HTR-8/SVneo (cell line): ENCODE measurements at regions not wholly inside any gene's neighbourhood (a gene's known extent, or its start where the extent isn't known, plus 50 kb on each side); places are given as distances from the start of the nearest gene placed in this dataset.

Experiments used
- DNase-seq: peaks from one replicate; pipeline ENCODE4 v3.0.0; 2011; ENCODE audit warnings: low spot score, mixed read lengths; ENCODE audit not compliant: insufficient read length
- FAIRE-seq: peaks from 2 replicates; lab custom pipeline; 2011; peaks lifted over from hg19 to GRCh38; lab: Jason Lieb, UNC

DNA sequence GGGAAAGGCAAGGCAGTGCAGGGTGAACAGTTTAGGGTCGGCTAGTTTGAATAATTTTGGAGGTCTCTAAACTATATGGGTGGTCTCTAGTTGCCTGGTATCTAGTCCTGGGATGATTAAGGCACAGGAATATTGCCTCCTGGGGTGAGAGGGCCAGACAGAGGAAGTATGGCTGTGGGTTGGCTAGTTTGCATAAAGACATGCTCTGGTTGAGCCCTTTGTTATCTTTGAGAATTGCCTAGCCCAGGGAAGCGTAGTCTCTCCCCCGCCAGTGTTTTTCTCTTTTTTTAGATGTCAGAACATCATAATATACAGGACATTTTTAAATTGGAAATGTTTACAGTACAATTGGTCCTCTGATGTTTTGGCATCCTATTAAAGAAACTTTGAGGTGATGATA, 163.5 kb downstream of the PWWP3B start:
- FAIRE-seq (no peak), DNase-seq (no peak)

DNA sequence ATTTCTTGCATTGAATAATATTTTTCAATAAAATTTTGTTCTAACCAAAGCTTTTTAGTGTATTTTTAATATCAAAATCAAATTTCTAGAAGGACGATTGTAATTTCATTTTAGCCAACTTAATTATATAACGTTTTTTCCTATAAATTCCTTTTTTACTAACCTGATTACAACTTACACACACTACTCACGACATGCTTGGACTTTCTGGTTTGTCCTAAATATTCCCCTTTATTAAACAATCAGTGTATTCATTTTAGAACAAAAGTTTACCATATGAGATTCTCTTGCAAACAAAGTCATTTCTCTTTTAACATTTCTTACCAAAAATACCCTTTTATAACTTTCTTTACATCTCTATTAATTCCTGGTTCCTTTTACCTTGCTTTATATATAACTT, 173.7 kb downstream of the PWWP3B start:
- FAIRE-seq (no peak), DNase-seq (no peak)

DNA sequence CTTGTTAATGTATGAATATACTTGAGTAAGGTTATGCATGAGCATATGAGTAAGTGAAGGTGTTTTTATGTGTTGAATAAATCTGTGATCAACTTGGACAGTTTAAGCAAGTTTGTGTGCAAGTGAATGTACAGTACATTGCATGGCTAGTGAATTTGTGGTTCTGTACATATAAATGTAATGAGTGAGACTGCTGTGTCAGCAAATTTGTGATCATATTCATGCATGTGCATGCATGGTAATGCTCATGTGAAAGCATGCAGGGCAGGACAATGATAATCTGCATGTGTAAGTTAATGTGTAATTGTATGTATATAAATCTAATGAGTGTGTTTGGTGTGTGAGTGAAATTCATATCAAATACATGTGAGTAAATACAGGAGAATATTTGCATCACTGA, 188.5 kb downstream of the PWWP3B start:
- FAIRE-seq (no peak), DNase-seq (no peak)

DNA sequence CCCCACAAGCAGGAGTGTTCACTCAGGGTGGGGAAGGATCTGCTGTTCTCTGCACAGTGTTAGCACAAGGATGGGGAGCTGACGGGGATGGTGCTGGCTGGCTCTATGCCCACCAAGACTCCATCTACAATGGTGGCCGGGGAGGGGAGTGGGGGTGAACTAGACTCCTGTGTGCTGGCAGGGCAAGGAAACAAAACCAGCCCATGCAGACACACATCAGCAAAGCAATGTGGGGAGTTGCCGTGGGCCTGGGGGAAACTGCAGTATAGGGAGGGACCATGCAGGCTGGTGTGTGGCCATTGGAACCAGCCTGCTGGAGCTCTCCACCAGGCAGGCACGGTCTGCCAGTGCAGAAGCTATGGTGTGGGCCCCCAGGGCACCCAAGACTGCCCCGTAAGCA, 195.1 kb downstream of the PWWP3B start:
- DNase-seq (no peak), FAIRE-seq (no peak)

DNA sequence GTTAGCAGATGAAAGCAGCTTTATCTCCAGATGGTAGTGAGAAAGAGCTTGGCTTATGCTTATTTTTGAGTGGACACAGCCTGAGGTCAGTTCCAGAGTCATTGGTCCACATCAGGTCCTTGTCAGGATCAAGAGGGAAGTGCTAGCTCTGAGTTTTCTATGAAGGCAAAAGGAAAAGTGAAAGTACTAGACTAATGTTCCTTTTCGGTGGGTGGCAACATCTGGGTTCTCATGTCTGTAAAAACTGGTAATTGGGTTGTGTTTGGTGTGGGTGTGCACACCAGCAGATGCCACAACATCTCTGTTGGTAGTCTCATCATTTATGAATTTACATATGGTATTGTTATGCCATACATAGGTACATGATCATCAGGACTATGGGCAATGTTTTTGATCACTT, 210.5 kb downstream of the PWWP3B start:
- DNase-seq (no peak), FAIRE-seq (no peak)

DNA sequence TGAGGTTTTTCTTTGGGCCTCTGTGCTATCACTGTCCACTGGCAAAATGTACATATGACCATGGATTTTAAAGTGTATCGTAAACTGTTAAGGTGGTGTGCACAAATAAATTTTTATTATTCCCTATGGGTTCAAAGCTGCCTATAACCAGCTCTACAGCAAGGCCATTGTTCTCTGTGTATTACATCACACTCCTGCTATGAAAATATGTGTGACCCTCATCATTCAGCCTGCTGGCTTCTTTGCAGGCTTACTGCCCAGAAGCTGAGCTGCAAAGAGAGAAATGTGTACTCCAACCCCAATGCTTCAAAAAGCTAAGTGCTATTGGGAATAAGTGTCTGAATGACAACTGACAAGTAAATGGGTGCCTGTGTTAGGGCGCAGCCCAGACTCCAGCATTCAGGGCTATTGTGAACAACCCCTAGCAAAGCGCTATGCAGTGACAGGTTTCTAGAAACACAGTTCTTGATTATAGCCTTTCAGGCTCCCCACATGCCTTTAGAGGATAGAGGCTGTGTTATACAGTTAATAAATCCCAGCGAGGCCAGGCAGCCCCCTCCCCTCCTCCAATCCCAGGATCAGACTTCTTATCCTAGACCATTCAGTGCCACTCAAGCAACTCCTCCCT, 220.4 kb upstream of the RADX start:
- no peak for DNase-seq
- no peak for FAIRE-seq

DNA sequence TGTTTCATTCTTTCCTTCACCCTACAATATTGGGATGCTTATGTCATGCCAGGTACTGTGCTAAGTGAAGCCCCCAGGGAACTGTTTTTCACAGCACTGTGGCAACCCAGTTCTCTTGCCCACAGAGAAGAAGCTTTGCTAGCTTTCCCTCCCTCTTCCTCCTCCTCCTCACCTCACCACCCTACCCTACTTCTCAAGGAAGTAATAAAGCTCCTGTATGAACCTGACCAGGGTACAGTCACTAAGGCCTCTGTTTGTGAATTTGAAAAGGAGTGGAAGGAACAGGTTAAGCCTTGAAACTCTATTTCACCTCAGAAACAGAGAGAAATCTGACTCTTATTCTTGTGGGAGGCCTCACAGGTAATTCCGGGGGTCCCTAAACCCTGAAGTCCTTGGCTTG, 219.4 kb upstream of the RADX start:
- FAIRE-seq (no peak), DNase-seq (no peak)

DNA sequence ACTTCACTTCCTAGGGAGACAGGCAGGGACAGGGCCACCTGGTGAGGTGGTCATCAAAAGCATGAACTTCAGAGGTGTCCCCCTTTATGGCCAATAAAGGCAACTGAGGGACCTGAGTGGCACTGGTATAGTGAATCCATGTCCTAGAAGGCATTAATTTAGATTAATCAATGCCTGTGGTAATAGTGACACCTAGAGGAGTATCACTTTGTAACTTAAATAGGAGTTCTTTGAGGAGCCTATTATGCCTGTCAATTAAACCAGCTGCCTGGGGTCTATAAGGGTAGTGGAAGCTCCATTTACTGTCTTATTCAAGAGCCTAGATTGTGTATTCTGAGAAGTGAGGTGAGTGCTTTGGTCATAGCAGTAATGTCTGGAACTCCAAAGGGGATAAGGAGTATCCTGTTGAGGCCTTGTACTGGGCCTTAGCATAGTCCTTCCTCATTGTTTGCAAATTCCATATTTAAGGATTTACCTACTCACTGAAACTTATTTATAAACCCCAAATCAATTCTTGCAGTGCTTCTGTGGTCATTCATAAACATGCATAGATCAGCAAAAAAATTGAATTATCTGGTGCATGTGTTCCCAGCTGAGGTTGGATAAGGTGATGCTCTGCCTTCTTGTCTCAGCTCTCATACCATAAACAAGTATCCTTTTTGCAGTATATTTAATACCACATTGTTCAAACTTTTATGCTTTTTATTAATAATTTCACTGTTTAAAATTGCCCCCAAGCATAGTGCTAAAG, 213.8 kb upstream of the RADX start:
- DNase-seq = no peak
- FAIRE-seq = no peak

DNA sequence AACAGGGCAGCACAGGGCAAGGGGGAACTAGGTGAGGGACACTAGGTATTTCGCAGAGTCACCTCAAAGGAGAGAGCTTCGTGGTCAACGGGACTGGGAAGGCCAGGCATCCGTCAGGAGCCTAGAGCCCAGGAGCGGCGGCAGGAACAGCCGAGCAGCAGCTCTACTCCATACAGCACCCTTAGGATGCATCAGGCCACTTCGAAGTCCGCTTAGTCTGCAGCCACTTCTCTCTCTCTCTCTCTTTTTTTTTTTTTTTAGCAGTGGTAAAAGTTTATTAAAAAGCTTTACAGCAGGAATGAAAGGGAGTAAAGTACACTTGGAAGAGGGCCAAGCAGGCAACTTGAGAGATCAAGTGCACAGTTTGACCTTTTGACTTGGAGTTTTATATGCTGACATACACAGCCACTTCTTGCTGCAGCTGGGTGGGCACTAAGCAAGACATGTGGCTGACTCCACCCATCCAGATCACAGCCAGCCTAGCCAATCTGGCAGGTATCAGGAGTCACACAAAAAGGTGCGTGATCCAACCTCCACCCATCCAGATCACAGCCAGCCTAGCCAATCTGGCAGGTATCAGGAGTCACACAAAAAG, 209.7 kb upstream of the RADX start:
- FAIRE-seq (no peak), DNase-seq (no peak)

DNA sequence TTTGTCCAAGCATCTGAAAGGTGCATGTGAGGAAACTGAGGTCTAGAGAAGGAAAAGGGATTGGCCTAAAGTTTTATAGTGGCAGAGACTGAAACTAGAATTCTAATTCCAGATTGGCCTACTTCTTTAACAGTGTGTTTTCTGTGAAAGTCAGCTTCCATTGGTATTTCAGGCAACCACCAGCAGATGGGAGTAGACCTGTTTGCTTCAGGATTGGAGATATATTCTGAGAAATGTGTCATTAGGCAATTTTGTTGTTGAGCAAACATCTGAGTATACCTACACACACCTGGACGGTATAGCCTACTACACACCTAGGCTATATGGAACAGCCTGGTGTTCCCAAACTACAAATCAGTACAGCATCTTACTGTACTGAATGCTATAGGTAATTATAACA, 207.3 kb upstream of the RADX start:
- no peak for FAIRE-seq

DNA sequence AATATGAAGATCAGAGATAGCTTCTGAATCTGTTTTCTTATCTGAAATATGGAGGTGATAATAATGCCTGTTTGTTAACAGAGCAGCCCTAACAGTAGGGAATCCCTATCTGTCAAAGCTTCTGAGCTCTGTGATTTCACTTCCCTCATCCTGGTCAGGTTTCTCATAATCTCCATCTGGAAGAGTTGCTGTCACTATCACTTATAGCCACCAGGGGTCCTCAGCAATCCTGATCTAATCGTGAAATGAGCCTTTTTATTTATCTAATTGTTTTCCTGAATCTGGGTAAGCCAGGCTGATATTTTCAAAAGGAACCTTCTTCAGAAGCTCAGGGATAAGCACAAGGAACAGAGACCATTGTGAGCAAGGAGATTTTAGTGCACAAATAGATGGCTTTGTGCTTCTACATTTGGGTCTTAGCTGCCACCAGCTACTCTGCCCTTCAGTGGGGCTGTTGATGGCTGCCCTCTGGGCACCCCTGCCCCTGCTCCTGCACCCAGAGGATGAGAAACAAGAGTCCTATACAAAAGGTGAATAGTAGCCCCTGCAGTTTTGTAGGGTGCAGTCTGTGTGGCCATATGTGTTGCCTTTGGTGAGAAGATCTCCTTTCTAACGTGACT, 196.4 kb upstream of the RADX start:
- FAIRE-seq (no peak), DNase-seq (peak; percentile 0)

More for the DNA sequence above, 207.3 kb upstream of the RADX start:
- DNase-seq = no peak

DNA sequence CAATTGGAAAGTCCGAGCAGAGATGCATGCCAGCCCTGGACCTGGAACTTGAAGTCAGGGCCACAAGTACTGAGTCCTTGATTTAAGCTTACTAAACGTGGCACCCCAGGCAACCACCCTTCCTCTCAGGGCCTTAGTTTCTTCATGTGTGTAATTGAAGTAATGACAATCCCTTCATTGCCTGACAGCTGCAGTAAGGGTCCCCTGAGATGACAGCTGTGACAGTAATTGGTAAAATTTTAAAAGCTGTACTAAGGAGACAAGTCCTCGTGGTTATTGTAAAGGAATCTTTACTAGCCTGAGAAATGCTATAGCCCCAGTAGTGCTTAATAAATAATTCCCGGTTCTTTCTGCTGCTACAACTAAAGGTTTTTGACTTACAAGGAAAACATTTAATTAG, 175.1 kb upstream of the RADX start:
- DNase-seq = no peak
- FAIRE-seq = no peak

DNA sequence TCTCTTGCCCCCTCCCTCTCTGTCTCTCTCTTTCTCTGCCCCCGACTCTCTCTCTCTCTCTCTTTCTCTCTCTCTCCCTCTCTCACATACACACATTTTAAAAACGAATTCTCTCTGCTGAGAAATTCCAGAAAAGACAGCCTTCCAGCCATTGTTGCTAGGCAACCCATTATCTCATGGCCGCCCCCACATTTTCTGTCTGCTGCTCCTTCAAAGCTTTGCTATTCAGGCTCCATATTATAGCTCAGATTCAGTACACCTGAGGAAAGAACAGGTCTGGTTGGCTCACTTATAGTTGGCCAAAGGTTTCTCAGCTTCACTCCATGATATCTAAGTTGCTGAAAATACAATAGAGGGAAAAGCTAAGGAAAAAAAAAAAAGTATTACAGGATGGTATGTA, 174.4 kb upstream of the RADX start:
- FAIRE-seq = no peak
- no peak for DNase-seq

DNA sequence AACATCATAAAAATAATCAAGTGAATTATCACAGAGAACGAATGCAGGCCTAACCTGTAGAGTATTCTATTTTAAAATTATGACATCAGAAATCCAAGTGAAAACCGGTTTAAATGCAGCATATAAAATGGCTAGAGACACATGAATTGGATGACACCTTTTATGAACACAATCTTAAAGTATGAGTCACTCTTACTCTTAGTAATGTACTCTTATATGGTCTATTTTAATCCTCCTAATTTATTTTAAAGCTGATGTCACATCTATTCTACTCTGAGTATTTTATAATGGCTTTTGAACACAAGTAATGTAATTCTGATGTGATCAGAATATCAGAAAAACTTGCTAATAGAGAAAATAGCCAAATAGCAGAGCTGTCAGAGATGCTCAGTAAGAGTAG, 161.4 kb upstream of the RADX start:
- DNase-seq = no peak
- no peak for FAIRE-seq

DNA sequence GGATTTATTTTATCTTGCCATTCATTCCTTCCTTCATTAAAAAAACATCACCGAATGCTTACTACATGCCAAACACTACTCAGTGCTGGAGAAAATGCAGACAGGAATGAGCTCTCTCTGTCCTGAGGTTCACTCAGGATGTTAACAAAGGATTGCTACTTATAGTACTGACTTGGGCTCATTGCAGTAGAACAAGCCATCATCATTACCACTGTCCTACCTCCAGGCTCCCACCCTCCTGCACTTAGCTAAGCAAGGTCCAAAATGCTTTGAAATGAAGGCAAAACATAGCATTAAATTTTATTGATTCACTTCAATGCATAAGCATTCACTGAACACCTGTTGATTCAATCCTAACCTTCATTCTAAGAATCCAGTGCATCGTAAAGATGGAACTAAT, 159.8 kb upstream of the RADX start:
- DNase-seq = no peak
- FAIRE-seq = no peak

DNA sequence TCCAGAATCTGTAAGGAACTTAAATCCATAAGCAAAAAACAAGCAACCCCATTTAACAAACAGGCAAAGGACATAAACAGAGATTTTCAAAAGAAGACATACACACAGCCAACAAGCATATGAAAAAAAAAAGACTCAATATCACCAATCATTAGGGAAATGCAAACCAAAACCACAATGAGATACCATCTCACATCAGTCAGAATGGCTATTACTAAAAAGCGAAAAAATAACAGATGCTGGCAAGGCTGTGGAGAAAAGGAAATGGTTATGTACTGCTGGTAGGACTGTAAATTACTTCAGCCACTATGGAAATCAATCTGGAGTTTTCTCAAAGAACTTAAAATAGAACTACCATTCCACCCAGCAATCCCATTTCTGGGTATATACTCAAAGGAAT, 156.8 kb upstream of the RADX start:
- DNase-seq (no peak), FAIRE-seq (no peak)

DNA sequence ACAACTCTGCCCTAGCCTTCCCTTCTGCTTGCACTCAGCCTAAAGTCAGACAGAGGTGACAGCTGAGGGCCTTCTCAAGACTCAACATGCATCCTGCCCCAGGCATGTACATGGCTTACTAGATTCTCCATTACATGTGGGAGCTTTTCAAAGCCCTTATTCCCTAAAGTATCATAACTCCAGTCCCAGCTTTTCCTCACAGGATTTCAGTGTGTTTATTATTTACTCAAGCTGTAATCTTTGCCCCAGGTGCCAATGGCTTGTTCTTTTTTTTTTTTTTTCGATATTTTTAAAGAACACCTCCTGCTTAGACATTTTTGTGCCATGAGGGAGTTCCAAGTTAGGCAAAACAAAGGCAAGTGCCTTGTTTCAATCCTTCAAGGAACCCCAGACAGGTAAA, 154.0 kb upstream of the RADX start:
- FAIRE-seq (no peak), DNase-seq (no peak)

DNA sequence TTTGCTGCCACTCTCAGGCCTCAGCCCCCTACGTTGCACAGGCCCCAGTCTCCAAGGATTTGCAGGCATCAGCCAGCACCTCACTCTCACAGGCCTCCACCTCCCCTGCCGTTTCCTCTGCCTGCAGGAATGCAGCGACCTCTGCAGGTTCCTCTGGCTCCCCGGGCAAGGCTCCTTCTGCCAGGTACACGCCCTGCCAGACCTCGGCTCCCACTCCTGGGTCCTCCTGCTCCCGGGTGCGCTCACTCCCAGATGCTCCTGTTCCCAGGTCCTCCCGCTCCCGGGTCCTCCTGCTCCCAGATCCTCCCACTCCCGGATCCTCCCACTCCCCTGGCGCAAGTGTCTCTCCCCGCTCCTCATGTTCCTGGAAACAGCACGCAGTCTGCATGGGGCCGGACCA, 144.4 kb upstream of the RADX start:
- no peak for DNase-seq
- FAIRE-seq = no peak

DNA sequence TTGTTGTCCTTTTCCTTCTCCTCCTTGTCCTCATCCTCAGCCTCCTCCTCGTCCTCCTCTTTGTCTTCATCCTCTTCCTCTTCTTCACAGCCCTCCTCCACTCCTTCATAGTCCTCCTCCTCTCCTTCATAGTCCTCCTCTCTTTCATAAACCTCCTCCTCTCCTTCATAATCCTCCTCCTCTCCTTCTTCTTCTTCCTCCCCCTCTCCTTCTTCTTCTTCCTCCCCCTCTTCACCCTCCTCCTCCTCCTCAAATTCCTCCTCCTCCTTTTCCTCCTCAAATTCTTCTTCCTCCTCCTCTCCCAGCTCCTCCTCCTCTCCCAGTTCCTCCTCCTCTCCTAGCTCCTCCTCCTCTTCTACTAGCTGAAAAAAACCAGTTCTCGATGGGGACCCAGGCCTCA, 143.8 kb upstream of the RADX start:
- FAIRE-seq (no peak), DNase-seq (no peak)

DNA sequence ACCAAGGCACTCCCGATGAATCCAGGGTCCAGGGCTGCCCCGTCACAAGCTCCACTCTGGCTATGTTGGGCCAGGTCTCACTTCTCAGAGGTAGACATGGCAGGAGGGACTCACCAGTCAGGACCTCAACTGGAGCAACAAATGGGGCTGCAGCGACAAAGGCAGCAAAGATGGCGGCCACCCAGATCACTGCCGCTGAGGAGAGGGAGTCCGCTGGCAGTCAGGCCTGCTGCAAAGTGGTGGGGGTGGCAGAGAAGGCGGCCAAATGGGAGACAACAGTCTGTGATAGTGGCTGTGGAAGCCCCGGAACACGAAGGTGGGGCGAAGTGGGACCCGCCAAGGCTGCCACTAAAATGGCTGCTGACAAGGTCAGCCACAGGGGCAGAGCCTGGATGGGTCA, 143.3 kb upstream of the RADX start:
- no peak for FAIRE-seq
- DNase-seq = no peak

DNA sequence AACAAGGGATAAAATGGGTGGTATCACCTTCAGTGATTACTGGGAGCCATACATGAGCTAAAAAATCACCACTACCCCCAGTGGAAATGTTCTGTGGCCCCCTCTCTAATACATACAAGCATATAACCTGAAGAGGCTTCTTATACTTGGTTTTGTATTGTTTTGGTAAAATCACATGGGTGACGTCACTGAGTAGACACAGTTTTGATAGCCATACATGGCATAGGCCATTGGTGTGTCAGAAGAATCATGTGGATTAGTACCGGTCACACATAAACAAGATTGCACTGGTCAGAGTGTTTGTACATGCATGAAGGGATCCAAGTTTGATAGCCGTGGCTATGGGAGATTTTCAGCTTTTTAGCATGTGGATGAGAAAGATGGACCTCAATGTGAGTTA, 131.9 kb upstream of the RADX start:
- DNase-seq (no peak), FAIRE-seq (no peak)
